ENCODE measurements at regions not wholly inside any gene's neighbourhood (a gene's known extent, or its start where the extent isn't known, plus 50 kb on each side); places are given as distances from the start of the nearest gene placed in this dataset.

GRCh38 chr14:49478784-49479183 is 107.4 kb downstream of the RPS29 start:
- H3K27ac ChIP-seq = peak overlapping the region; percentile 96; the same call in 1 of the 2 replicates
- TF ChIP-seq ZFX (IDR thresholded peaks at IDR 0.05) (no peak), CTCF (conservative IDR thresholded peaks at IDR 0.05) (no peak)

GRCh38 chr14:49467091-49467490 is 119.1 kb downstream of the RPS29 start:
- H3K27ac ChIP-seq = no peak overlapping the region
- TF ChIP-seq ZFX (IDR thresholded peaks at IDR 0.05) (no peak), CTCF (conservative IDR thresholded peaks at IDR 0.05) (no peak)

- TF ChIP-seq CTCF (conservative IDR thresholded peaks at IDR 0.05) (peak; percentile 30), ZFX (IDR thresholded peaks at IDR 0.05) (no peak)
- H3K27ac ChIP-seq = no peak overlapping the region
Observed at GRCh38 chr14:49464885-49465284, 121.3 kb downstream of the RPS29 start.

- TF ChIP-seq CTCF (conservative IDR thresholded peaks at IDR 0.05) = no peak
- no peak for TF ChIP-seq ZFX (IDR thresholded peaks at IDR 0.05)
- no peak overlapping the region for H3K27ac ChIP-seq
Observed at GRCh38 chr14:49463146-49463545, 123.0 kb downstream of the RPS29 start.

- H3K27ac ChIP-seq = no peak overlapping the region
- TF ChIP-seq ZFX (IDR thresholded peaks at IDR 0.05) (no peak), CTCF (conservative IDR thresholded peaks at IDR 0.05) (peak; percentile 92)
Observed at GRCh38 chr14:49461529-49462401, 124.4 kb downstream of the RPS29 start.

- peak overlapping the region; percentile 59; the same call in 1 of the 2 replicates for H3K27ac ChIP-seq
- no peak for TF ChIP-seq CTCF (conservative IDR thresholded peaks at IDR 0.05)
- no peak for TF ChIP-seq ZFX (IDR thresholded peaks at IDR 0.05)
Observed at GRCh38 chr14:49460662-49461061, 125.5 kb downstream of the RPS29 start.

- H3K27ac ChIP-seq = no peak overlapping the region
- TF ChIP-seq ZFX (IDR thresholded peaks at IDR 0.05) = no peak
- TF ChIP-seq CTCF (conservative IDR thresholded peaks at IDR 0.05) = no peak
Observed at GRCh38 chr14:49456589-49456988, 129.6 kb downstream of the RPS29 start.

Data from C4-2B (cell line).